HEK293T (cell line): ENCODE measurements at regions not wholly inside any gene's neighbourhood (a gene's known extent, or its start where the extent isn't known, plus 50 kb on each side); places are given as distances from the start of the nearest gene placed in this dataset.
"Not testable (repeated sequence)": the region's sequence is repeated elsewhere in the genome, so short reads cannot be mapped to it uniquely, and the experiment has no call there.

Experiments
- CTCF ChIA-PET: fragments of 350-600 bp; formaldehyde crosslinking; extraction: SDS; loops from one replicate; lab custom pipeline; 2021; ENCODE audit warnings: antibody characterized with exemption, inconsistent platforms; lab: Yijun Ruan, JAX
- POLR2A ChIA-PET: fragments of 350-600 bp; formaldehyde crosslinking; extraction: SDS; loops from one replicate; lab custom pipeline; 2020; ENCODE audit warnings: antibody characterized with exemption, inconsistent platforms; lab: Yijun Ruan, JAX
- DNase-seq: peaks from one replicate; pipeline ENCODE4 v3.0.0; 2012; ENCODE audit warnings: mixed read lengths; ENCODE audit errors: extremely low spot score
- ARNT ChIP-seq: fragments of 450-650 bp; IDR thresholded peaks from 2 replicates; pipeline ENCODE4 v1.6.1; 2017; ENCODE audit warnings: mild to moderate bottlenecking
- BHLHE40 ChIP-seq: fragments of 450-650 bp; IDR thresholded peaks from 2 replicates; pipeline ENCODE4 v1.6.1; 2016; ENCODE audit warnings: mild to moderate bottlenecking, moderate library complexity, borderline replicate concordance
- CTBP1 ChIP-seq: fragments of 450-650 bp; IDR thresholded peaks from 2 replicates; pipeline ENCODE4 v1.6.1; 2016; ENCODE audit warnings: borderline replicate concordance
- ELF4 ChIP-seq: fragments of 450-650 bp; IDR thresholded peaks from 2 replicates; pipeline ENCODE4 v1.6.1; 2017; ENCODE audit warnings: antibody characterized with exemption
- FOXA1 ChIP-seq: fragments of 450-650 bp; IDR thresholded peaks from 2 replicates; pipeline ENCODE4 v1.6.1; 2016; ENCODE audit warnings: mild to moderate bottlenecking
- FOXK2 ChIP-seq: fragments of 450-650 bp; IDR thresholded peaks from 2 replicates; pipeline ENCODE4 v1.6.1; 2016; ENCODE audit warnings: mild to moderate bottlenecking
- FOXM1 ChIP-seq: fragments of 450-650 bp; IDR thresholded peaks from 2 replicates; pipeline ENCODE4 v1.6.1; 2017; ENCODE audit warnings: mild to moderate bottlenecking, borderline replicate concordance
- HDGF ChIP-seq: fragments of 450-650 bp; IDR thresholded peaks from 2 replicates; pipeline ENCODE4 v1.6.1; 2017; ENCODE audit warnings: antibody characterized with exemption, borderline replicate concordance
- L3MBTL2 ChIP-seq: fragments of 450-650 bp; conservative IDR thresholded peaks from 2 replicates; pipeline ENCODE4 v1.6.1; 2016; ENCODE audit warnings: mild to moderate bottlenecking
- LEF1 ChIP-seq: fragments of 450-650 bp; IDR thresholded peaks from 2 replicates; pipeline ENCODE4 v1.6.1; 2017; ENCODE audit warnings: mild to moderate bottlenecking, borderline replicate concordance
- NFRKB ChIP-seq: fragments of 450-650 bp; IDR thresholded peaks from 2 replicates; pipeline ENCODE4 v1.6.1; 2016; ENCODE audit warnings: mild to moderate bottlenecking, moderate library complexity
- PKNOX1 ChIP-seq: fragments of 450-650 bp; IDR thresholded peaks from 2 replicates; pipeline ENCODE4 v1.6.1; 2016
- SP1 ChIP-seq: fragments of 450-650 bp; IDR thresholded peaks from 2 replicates; pipeline ENCODE4 v1.6.1; 2017
- SUZ12 ChIP-seq: fragments of 450-650 bp; IDR thresholded peaks from 2 replicates; pipeline ENCODE4 v1.6.1; 2016; ENCODE audit warnings: mild to moderate bottlenecking
- TARDBP ChIP-seq: fragments of 450-650 bp; IDR thresholded peaks from 2 replicates; pipeline ENCODE4 v1.6.1; 2016
- ZNF384 ChIP-seq: fragments of 450-650 bp; IDR thresholded peaks from 2 replicates; pipeline ENCODE4 v1.6.1; 2016

- ChIA-PET POLR2A (no interaction called here), CTCF (no interaction called here)
- no peak for TF ChIP-seq CTBP1
- no peak for TF ChIP-seq PKNOX1
- no peak for TF ChIP-seq FOXA1
- no peak for TF ChIP-seq FOXK2
- no peak for TF ChIP-seq ELF4
- TF ChIP-seq HDGF: no peak
- TF ChIP-seq SUZ12: no peak
- TF ChIP-seq BHLHE40: no peak
- TF ChIP-seq TARDBP: no peak
- no peak for TF ChIP-seq L3MBTL2
- no peak for TF ChIP-seq LEF1
- TF ChIP-seq FOXM1: no peak
- TF ChIP-seq ARNT: no peak
- TF ChIP-seq ZNF384: no peak
- no peak for TF ChIP-seq NFRKB
- no peak for DNase-seq
Measured at GRCh38 chrX:107374831-107375230, 74.6 kb upstream of the FRMPD3 start.

GRCh38 chrX:107376186-107376585 lies 73.3 kb upstream of the FRMPD3 start:
- CTCF ChIA-PET, DNase-seq, POLR2A ChIA-PET: not testable (repeated sequence)

GRCh38 chrX:107384397-107385105 lies 64.9 kb upstream of the FRMPD3 start:
- TF ChIP-seq FOXK2 (no peak), ELF4 (no peak), FOXM1 (no peak), ZNF384 (no peak), SUZ12 (no peak), NFRKB (no peak), BHLHE40 (no peak), L3MBTL2 (no peak), CTBP1 (no peak), ARNT (no peak), FOXA1 (no peak), HDGF (no peak), PKNOX1 (no peak), TARDBP (no peak), SP1 (no peak), LEF1 (no peak)
- ChIA-PET POLR2A (no interaction called here), CTCF (no interaction called here)
- no peak for DNase-seq

GRCh38 chrX:107389726-107390125 lies 59.7 kb upstream of the FRMPD3 start:
- TF ChIP-seq SUZ12 (no peak), CTBP1 (no peak), FOXA1 (no peak), NFRKB (no peak), FOXM1 (no peak)
- CTCF ChIA-PET: no interaction called here
- POLR2A ChIA-PET: no interaction called here
- no peak for DNase-seq

- POLR2A ChIA-PET, CTCF ChIA-PET, DNase-seq: not testable (repeated sequence)
Measured at GRCh38 chrX:107393656-107394055, 55.8 kb upstream of the FRMPD3 start.

- POLR2A ChIA-PET: no interaction called here
- CTCF ChIA-PET: interaction anchor here (0.6 kb wide), 1 partner anchor 272 kb away, joined by 8 read pairs; no protein-coding TSS in a partner anchor
- DNase-seq: no peak
- TF ChIP-seq FOXK2 (no peak), CTBP1 (no peak), BHLHE40 (no peak), LEF1 (no peak), FOXM1 (no peak), ELF4 (no peak), ZNF384 (no peak), SUZ12 (no peak), TARDBP (no peak), NFRKB (no peak), ARNT (no peak), PKNOX1 (no peak)
Measured at GRCh38 chrX:107396235-107396634, 53.2 kb upstream of the FRMPD3 start.

- no peak for DNase-seq
- ChIA-PET CTCF (no interaction called here), POLR2A (no interaction called here)
- no peak for TF ChIP-seq FOXM1
- no peak for TF ChIP-seq LEF1
- TF ChIP-seq CTBP1: no peak
- no peak for TF ChIP-seq BHLHE40
- no peak for TF ChIP-seq ZNF384
- TF ChIP-seq ELF4: no peak
- TF ChIP-seq FOXA1: no peak
- TF ChIP-seq PKNOX1: no peak
- no peak for TF ChIP-seq L3MBTL2
- no peak for TF ChIP-seq TARDBP
- TF ChIP-seq NFRKB: no peak
Measured at GRCh38 chrX:107396783-107397182, 52.7 kb upstream of the FRMPD3 start.
